Fibroblast of skin of abdomen (primary cell): ENCODE measurements at regions not wholly inside any gene's neighbourhood (a gene's known extent, or its start where the extent isn't known, plus 50 kb on each side); places are given as distances from the start of the nearest gene placed in this dataset.
"Not testable (repeated sequence)": the region's sequence is repeated elsewhere in the genome, so short reads cannot be mapped to it uniquely, and the experiment has no call there.

Experiments
- DNase-seq: peaks from one replicate; pipeline ENCODE4 v3.0.0-alpha.2; 2013

GRCh38 chr6:90689172-90689571, 102.3 kb upstream of the MAP3K7 start:
- DNase-seq: no peak

GRCh38 chr6:90687775-90688380, 101.0 kb upstream of the MAP3K7 start:
- no peak for DNase-seq

DNA sequence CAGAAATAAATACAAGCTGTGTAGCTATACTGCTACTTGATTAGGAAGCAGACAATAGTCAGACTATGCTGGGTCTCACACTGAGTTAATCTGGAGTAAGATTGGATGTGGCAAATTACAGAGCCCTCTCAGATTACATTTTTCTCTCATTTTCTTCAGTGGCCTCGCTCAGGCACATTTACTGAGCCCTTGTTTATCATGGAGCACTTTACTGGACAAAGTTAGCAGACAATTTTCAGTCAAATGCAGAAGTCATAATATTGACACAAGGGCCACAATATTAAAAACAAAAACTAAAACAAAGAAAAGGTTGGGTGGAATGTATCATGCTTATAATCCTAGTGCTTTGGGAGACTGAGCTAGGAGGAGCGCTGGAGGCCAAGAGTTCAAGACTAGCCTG, 95.0 kb upstream of the MAP3K7 start:
- no peak for DNase-seq

- DNase-seq: no peak
Observed at GRCh38 chr6:90678049-90678779, 91.3 kb upstream of the MAP3K7 start.

DNA sequence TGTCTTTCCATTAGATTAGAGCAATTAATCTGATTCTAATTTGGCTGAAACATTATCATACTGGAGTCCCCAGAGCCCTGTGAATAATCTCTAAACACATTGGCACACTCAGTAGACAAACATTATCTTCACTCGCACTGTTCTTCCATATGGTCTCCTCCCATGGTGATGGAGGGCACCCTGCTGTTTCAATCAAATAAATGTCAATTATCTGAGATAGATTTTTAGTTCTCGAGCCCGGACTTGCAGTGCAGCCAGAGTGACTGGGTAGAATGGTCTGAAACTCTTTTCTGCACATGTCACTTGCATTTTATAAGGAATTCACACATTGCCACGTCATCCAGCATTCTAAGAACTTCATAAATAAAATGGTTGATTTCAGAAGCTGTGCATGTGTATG, 90.6 kb upstream of the MAP3K7 start:
- no peak for DNase-seq

GRCh38 chr6:90676516-90677300, 89.8 kb upstream of the MAP3K7 start:
- no peak for DNase-seq

- not testable (repeated sequence) for DNase-seq
Observed at GRCh38 chr6:90675107-90675506, 88.2 kb upstream of the MAP3K7 start.

DNA sequence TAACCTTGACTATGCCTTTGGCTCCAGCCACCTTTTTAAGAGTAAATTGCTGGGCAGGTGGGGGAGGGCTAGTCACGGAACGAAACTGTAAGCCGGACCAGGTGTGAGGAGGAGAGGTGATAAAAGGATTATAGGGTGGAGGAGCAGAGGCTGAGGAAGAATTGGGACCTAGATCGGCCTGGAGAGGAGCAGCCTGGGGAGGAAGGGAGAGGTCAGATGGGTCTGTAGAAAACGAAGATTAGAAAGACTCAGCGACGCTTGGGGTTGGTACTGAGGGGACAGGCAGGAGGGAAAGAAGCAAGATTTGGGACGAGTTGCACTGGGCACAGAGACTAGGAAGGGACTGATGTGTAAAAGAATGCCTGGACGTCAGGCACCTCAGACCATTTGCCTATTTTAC, 87.2 kb upstream of the MAP3K7 start:
- DNase-seq: not testable (repeated sequence)

DNA sequence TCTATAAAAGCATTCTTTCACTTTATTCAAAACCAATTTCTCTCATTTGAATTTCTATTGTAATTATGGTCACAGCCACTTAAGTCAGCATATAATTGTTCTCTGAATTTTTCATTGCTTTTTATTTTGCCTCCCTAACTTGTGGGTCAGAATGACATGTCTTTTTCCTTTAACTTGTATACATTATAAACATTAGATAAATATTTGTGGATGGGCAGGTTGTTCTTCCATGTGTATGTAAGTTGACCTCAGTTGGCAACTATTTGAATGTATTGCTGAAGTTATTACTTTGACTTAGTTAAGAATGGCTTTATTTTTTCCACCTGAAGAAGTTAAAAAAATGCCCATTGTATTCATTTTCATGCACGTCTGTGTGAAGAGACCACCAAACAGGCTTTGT, 83.0 kb upstream of the MAP3K7 start:
- no peak for DNase-seq

- DNase-seq: no peak
Observed at GRCh38 chr6:90669420-90669819, 82.5 kb upstream of the MAP3K7 start.

DNA sequence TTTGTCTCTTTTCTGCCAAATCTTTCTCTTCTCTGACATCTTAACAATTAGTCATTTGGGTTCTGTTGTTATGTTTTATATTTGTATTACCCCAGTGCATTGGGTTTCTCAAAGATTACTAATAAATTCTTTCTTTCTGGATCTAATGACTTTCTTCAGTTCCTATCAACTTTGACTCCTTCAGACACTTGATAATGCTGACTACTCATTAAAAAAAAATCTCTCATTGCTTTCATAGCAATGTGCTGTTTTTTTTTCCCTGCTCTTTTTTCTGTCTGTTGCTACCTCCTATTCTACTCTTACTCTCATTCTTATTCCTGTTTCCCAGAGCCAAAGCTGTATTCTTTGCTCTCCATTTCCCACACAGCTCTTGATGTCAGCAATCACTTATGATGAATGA, 81.3 kb upstream of the MAP3K7 start:
- DNase-seq: no peak

- DNase-seq: no peak
Observed at GRCh38 chr6:90663873-90664272, 77.0 kb upstream of the MAP3K7 start.

- no peak for DNase-seq
Observed at GRCh38 chr6:90663106-90663505, 76.2 kb upstream of the MAP3K7 start.

- no peak for DNase-seq
Observed at GRCh38 chr6:90660931-90661330, 74.1 kb upstream of the MAP3K7 start.

DNA sequence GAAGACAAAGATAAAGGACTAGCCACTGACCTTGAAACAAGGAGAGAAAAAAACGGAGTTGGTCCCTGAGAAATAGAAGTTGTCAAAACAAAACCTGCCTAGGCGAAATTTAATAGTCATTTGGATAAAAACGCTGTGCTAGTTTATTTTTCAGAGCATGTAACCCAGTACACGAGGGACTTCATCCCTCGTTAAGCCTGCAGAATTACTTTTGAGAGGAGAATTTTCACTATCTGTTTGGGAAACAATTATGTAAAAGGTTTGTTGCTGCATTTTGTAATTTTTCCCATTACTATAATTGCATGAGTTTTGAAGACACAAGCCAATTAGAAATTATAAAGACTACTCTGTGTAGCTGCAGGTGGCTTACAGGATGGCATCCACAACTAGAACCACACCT, 71.6 kb upstream of the MAP3K7 start:
- DNase-seq: no peak

- no peak for DNase-seq
Observed at GRCh38 chr6:90656325-90656724, 69.5 kb upstream of the MAP3K7 start.

DNA sequence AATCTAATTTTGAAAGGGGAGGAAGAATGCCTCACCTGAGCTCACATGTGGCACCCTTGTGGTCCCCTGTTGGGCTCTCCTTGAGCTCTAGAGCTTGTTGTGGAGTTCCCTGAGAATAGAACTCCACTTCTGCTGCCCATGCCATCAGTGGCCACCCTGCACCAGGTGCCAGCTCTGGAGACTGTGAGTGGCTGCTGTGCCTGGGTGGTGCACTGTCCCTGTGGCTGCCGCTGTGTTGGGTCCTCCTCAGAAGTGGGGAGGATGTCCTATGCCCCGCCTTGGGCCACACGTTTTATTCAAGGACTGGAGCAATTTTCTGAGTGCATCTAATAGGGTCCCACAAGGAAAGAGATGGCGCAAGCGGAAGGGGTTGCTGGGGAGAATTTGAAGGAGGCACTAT, 67.9 kb upstream of the MAP3K7 start:
- no peak for DNase-seq

- DNase-seq: no peak
Observed at GRCh38 chr6:90654166-90654565, 67.3 kb upstream of the MAP3K7 start.

- DNase-seq: no peak
Observed at GRCh38 chr6:90653750-90654149, 66.9 kb upstream of the MAP3K7 start.

- no peak for DNase-seq
Observed at GRCh38 chr6:90650041-90650940, 63.4 kb upstream of the MAP3K7 start.

- DNase-seq: no peak
Observed at GRCh38 chr6:90648873-90649272, 62.0 kb upstream of the MAP3K7 start.

DNA sequence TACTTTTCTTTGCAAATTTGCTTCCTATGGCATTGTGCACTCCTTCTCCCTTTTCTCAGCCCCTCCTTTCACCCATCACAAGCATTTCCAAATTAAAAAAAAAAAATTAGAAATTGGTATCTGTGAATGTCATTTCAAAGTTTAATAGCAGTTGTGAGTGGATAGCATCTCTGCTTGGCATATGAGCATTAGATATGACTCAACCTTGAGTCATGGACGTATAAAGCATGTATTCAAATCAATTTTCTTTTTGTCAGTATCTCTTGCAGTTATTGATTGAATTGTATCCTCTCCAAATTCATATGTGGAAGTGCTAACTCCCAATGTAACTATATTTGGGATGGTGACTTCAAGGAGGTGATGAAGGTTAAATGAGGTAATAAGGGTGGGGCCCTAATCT, 60.1 kb upstream of the MAP3K7 start:
- DNase-seq: no peak

DNA sequence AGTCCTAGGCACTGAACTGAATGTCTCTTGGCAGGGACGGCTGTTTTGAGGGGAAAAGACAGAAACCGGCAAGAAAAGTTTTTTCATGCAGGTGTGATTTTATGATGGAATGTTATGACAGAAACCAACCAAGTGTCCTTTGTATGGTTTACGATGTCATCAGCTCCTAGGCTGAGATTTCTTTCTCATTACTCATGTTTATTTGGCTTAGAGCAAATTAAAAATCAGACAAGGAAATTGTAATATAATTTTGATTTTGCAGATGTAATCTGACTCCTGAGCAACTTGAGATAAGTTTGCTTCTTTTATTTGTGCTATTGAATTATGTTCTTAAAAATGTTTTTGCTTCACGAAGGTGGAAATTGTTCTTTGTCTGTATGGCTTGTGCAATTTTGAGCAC, 58.8 kb upstream of the MAP3K7 start:
- DNase-seq: no peak
